ENCODE measurements at regions not wholly inside any gene's neighbourhood (a gene's known extent, or its start where the extent isn't known, plus 50 kb on each side); places are given as distances from the start of the nearest gene placed in this dataset.
"Not testable (repeated sequence)": the region's sequence is repeated elsewhere in the genome, so short reads cannot be mapped to it uniquely, and the experiment has no call there.

- Histone ChIP-seq H3K4me3 (IDR thresholded peaks at IDR 0.05; ENCODE audit: insufficient read depth, low read depth, low read length) (no peak overlapping the region), H3K27me3 (ENCODE audit: insufficient read depth, low read depth) (no peaks in the 10 kb centered on the region), H3K4me1 (ENCODE audit: low read depth, poor library complexity, severe bottlenecking) (no peaks in the 10 kb centered on the region), H3K36me3 (ENCODE audit: insufficient read depth) (no peaks in the 10 kb centered on the region), H3K79me2 (ENCODE audit: insufficient read depth, low read depth) (no peaks in the 10 kb centered on the region), H3K27ac (no peak overlapping the region), H4K20me1 (ENCODE audit: insufficient read depth) (no peaks in the 10 kb centered on the region), H3K4me2 (no peak overlapping the region), H3K9ac (no peak overlapping the region), H2AFZ (ENCODE audit: low read depth) (no peak overlapping the region)
- TF ChIP-seq CTCF (conservative IDR thresholded peaks at IDR 0.05; ENCODE audit: low read depth, low read length), result peak; percentile 28; the same call in 1 of the 2 replicates
Measured at GRCh38 chr11:130979386-130979972, 63.2 kb upstream of the SNX19 start.

- Histone ChIP-seq H3K36me3 (ENCODE audit: insufficient read depth) (no peaks in the 10 kb centered on the region), H3K27ac (no peak overlapping the region), H3K79me2 (ENCODE audit: insufficient read depth, low read depth) (no peaks in the 10 kb centered on the region), H4K20me1 (ENCODE audit: insufficient read depth) (no peaks in the 10 kb centered on the region), H3K4me2 (no peak overlapping the region), H3K9ac (no peak overlapping the region), H3K27me3 (ENCODE audit: insufficient read depth, low read depth) (no peaks in the 10 kb centered on the region), H2AFZ (ENCODE audit: low read depth) (no peak overlapping the region), H3K4me3 (IDR thresholded peaks at IDR 0.05; ENCODE audit: insufficient read depth, low read depth, low read length) (no peak overlapping the region), H3K4me1 (ENCODE audit: low read depth, poor library complexity, severe bottlenecking) (no peaks in the 10 kb centered on the region)
- TF ChIP-seq CTCF (conservative IDR thresholded peaks at IDR 0.05; ENCODE audit: low read depth, low read length), result no peak
Measured at GRCh38 chr11:130980071-130980862, 64.0 kb upstream of the SNX19 start.

- H3K27me3 ChIP-seq (ENCODE audit: insufficient read depth, low read depth); H3K79me2 ChIP-seq (ENCODE audit: insufficient read depth, low read depth); H3K36me3 ChIP-seq (ENCODE audit: insufficient read depth); H3K4me3 ChIP-seq (IDR thresholded peaks at IDR 0.05; ENCODE audit: insufficient read depth, low read depth, low read length); H3K27ac ChIP-seq; H3K9ac ChIP-seq; H2AFZ ChIP-seq (ENCODE audit: low read depth); H3K4me2 ChIP-seq; H4K20me1 ChIP-seq (ENCODE audit: insufficient read depth); H3K4me1 ChIP-seq (ENCODE audit: low read depth, poor library complexity, severe bottlenecking): not testable (repeated sequence)
Measured at GRCh38 chr11:130984241-130984640, 68.0 kb upstream of the SNX19 start.

GRCh38 chr11:130992788-130993187 lies 76.5 kb upstream of the SNX19 start:
- TF ChIP-seq CTCF (conservative IDR thresholded peaks at IDR 0.05; ENCODE audit: low read depth, low read length), result no peak
- Histone ChIP-seq H3K36me3 (ENCODE audit: insufficient read depth) (no peaks in the 10 kb centered on the region), H3K79me2 (ENCODE audit: insufficient read depth, low read depth) (no peaks in the 10 kb centered on the region), H3K27ac (no peak overlapping the region), H2AFZ (ENCODE audit: low read depth) (no peak overlapping the region), H3K9ac (no peak overlapping the region), H3K27me3 (ENCODE audit: insufficient read depth, low read depth) (no peaks in the 10 kb centered on the region), H3K4me2 (no peak overlapping the region), H3K4me3 (IDR thresholded peaks at IDR 0.05; ENCODE audit: insufficient read depth, low read depth, low read length) (no peak overlapping the region), H3K4me1 (ENCODE audit: low read depth, poor library complexity, severe bottlenecking) (no peaks in the 10 kb centered on the region), H4K20me1 (ENCODE audit: insufficient read depth) (no peaks in the 10 kb centered on the region)

GRCh38 chr11:130994043-130994442 lies 77.8 kb upstream of the SNX19 start:
- no peak overlapping the region for H3K9ac ChIP-seq
- H3K27ac ChIP-seq, result no peak overlapping the region
- H4K20me1 ChIP-seq (ENCODE audit: insufficient read depth), result no peaks in the 10 kb centered on the region
- no peaks in the 10 kb centered on the region for H3K79me2 ChIP-seq (ENCODE audit: insufficient read depth, low read depth)
- TF ChIP-seq CTCF (conservative IDR thresholded peaks at IDR 0.05; ENCODE audit: low read depth, low read length), result no peak
- no peaks in the 10 kb centered on the region for H3K36me3 ChIP-seq (ENCODE audit: insufficient read depth)
- H3K27me3 ChIP-seq (ENCODE audit: insufficient read depth, low read depth), result no peaks in the 10 kb centered on the region
- H3K4me3 ChIP-seq (IDR thresholded peaks at IDR 0.05; ENCODE audit: insufficient read depth, low read depth, low read length), result no peak overlapping the region
- no peaks in the 10 kb centered on the region for H3K4me1 ChIP-seq (ENCODE audit: low read depth, poor library complexity, severe bottlenecking)
- no peak overlapping the region for H3K4me2 ChIP-seq
- H2AFZ ChIP-seq (ENCODE audit: low read depth), result no peak overlapping the region
